ENCODE measurements at regions not wholly inside any gene's neighbourhood (a gene's known extent, or its start where the extent isn't known, plus 50 kb on each side); places are given as distances from the start of the nearest gene placed in this dataset.

DNA sequence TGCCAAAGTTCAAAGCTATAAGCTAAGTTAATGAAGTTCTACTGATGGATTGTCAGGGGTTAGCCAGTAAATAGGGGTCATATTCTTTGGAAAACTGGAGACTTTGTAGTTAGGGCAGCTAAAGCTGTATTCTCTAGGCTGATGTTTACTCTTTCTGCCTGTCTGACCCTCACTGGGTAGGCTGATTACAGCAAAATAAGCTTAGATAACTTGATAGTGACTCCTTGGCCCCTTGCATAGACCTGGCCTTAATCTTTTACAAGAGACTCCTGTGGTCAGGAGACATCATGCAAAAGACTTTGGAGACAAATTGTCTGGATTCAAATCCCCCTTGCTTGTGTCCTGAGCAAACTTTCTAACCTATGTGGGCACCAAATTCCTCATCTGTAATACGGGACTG is 314.4 kb upstream of the MSX2 start:
- TF ChIP-seq, protein P1, sequence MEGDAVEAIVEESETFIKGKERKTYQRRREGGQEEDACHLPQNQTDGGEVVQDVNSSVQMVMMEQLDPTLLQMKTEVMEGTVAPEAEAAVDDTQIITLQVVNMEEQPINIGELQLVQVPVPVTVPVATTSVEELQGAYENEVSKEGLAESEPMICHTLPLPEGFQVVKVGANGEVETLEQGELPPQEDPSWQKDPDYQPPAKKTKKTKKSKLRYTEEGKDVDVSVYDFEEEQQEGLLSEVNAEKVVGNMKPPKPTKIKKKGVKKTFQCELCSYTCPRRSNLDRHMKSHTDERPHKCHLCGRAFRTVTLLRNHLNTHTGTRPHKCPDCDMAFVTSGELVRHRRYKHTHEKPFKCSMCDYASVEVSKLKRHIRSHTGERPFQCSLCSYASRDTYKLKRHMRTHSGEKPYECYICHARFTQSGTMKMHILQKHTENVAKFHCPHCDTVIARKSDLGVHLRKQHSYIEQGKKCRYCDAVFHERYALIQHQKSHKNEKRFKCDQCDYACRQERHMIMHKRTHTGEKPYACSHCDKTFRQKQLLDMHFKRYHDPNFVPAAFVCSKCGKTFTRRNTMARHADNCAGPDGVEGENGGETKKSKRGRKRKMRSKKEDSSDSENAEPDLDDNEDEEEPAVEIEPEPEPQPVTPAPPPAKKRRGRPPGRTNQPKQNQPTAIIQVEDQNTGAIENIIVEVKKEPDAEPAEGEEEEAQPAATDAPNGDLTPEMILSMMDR (IDR thresholded peaks at IDR 0.05): no peak
- Histone ChIP-seq H3K4me1 (peaks cover 0 to 13% of the 10 kb centered on the region in 2 donors), H3K4me3 (no peak overlapping the region), H3K36me3 (no peaks in the 10 kb centered on the region), H3K9me3 (no peaks in the 10 kb centered on the region), H3K27me3 (no peaks in the 10 kb centered on the region), H3K27ac (no peak overlapping the region)
- no peak for DNase-seq (ENCODE audit: low spot score in 2 of 2)
- intact Hi-C loops (cut with DNase I): loop anchor here (5.0 kb wide), 1 partner anchor 142 kb away; no protein-coding TSS in a partner anchor

GRCh38 chr5:174410716-174411478 is 313.5 kb upstream of the MSX2 start:
- peaks cover 0 to 13% of the 10 kb centered on the region in 2 donors for H3K4me1 ChIP-seq
- no peaks in the 10 kb centered on the region for H3K9me3 ChIP-seq
- TF ChIP-seq, protein P1 (IDR thresholded peaks at IDR 0.05): no peak
- no peaks in the 10 kb centered on the region for H3K36me3 ChIP-seq
- intact Hi-C loops (cut with DNase I): loop anchor here (5.0 kb wide), 1 partner anchor 141 kb away; no protein-coding TSS in a partner anchor
- H3K27ac ChIP-seq: no peak overlapping the region
- H3K4me3 ChIP-seq: no peak overlapping the region
- DNase-seq (ENCODE audit: low spot score in 2 of 2): no peak
- no peaks in the 10 kb centered on the region for H3K27me3 ChIP-seq

- Histone ChIP-seq H3K4me1 (peaks cover 0 to 13% of the 10 kb centered on the region in 2 donors), H3K27ac (no peak overlapping the region), H3K36me3 (no peaks in the 10 kb centered on the region), H3K27me3 (no peaks in the 10 kb centered on the region), H3K4me3 (no peak overlapping the region), H3K9me3 (no peaks in the 10 kb centered on the region)
- TF ChIP-seq, protein P1 (IDR thresholded peaks at IDR 0.05): no peak
- intact Hi-C loops (cut with DNase I): loop anchor here (5.0 kb wide), 1 partner anchor 141 kb away; no protein-coding TSS in a partner anchor
- no peak for DNase-seq (ENCODE audit: low spot score in 2 of 2)
Measured at GRCh38 chr5:174411479-174411819, 312.9 kb upstream of the MSX2 start.

- Histone ChIP-seq H3K36me3 (no peaks in the 10 kb centered on the region), H3K9me3 (no peaks in the 10 kb centered on the region), H3K4me3 (no peak overlapping the region), H3K4me1 (peaks cover 0 to 13% of the 10 kb centered on the region in 2 donors), H3K27ac (peak overlapping the region in 1 of 2 donors; percentile 66), H3K27me3 (no peaks in the 10 kb centered on the region)
- DNase-seq (ENCODE audit: low spot score in 2 of 2): no peak
- intact Hi-C loops (cut with DNase I): loop anchor here (2.0 to 5.0 kb wide), 2 partner anchors 64 to 140 kb away; no protein-coding TSS in a partner anchor
- TF ChIP-seq, protein P1 (IDR thresholded peaks at IDR 0.05): no peak
Measured at GRCh38 chr5:174412374-174412773, 312.0 kb upstream of the MSX2 start.

GRCh38 chr5:174412941-174413340 is 311.4 kb upstream of the MSX2 start:
- H3K36me3 ChIP-seq: no peaks in the 10 kb centered on the region
- H3K27me3 ChIP-seq: no peaks in the 10 kb centered on the region
- peaks cover 0 to 13% of the 10 kb centered on the region in 2 donors for H3K4me1 ChIP-seq
- no peak for DNase-seq (ENCODE audit: low spot score in 2 of 2)
- peak overlapping the region in 1 of 2 donors; percentile 66 for H3K27ac ChIP-seq
- H3K4me3 ChIP-seq: no peak overlapping the region
- no peaks in the 10 kb centered on the region for H3K9me3 ChIP-seq
- intact Hi-C loops (cut with DNase I): loop anchor here (2.0 to 5.0 kb wide), 2 partner anchors 64 to 139 kb away; no protein-coding TSS in a partner anchor
- TF ChIP-seq, protein P1 (IDR thresholded peaks at IDR 0.05): no peak
